Activated CD4-positive, alpha-beta T cell treated with anti-CD3 and anti-CD28 coated beads, Interleukin-2, amount 50 U/mL, for 16 hours (primary cell): ENCODE measurements at regions not wholly inside any gene's neighbourhood (a gene's known extent, or its start where the extent isn't known, plus 50 kb on each side); places are given as distances from the start of the nearest gene placed in this dataset.
"Not testable (repeated sequence)": the region's sequence is repeated elsewhere in the genome, so short reads cannot be mapped to it uniquely, and the experiment has no call there.

Experiments
- DNase-seq: peaks from one replicate; pipeline ENCODE4 v3.0.0-alpha.2; 2020

DNA sequence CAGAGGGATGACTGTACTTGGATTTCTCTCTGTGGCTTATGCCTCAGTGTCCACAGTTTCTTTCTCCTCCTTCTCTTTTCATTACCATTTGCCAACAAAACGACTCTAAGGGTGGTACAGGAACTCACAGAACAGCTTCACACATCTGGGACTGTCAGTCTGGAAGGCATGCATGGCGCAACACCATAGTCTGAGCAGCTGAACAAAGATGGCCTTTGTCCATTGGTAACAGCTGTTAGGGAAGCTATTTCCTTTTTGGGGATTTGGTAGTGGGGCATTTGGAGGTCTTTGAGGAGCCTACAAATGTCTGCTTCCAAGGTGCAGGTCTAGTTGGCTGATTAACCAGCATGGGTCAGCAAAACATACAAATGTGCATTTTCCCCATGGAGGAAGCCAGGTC, 81.4 kb upstream of the PCDH8 start:
- DNase-seq: no peak

DNA sequence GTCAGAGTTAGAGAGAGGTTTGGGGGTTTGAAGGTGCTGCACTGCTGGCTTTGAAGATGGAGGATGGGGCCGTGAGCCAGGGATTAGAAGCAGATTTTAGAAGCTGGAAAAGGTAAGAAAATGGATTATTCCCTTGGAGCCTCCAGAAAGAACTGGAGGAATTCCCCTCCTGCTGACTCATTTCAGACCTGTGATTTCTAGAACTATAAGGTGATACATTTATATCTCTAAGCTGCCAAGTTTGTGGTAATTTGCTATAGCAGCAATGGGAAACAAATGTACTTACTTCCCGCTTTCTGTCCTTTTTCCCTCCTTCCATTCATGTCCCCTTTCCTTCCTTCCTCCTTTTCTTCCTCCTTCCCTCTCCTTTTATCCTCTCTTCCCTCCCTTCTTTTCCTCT, 78.5 kb upstream of the PCDH8 start:
- DNase-seq: no peak

GRCh38 chr13:52925775-52926285, 77.4 kb upstream of the PCDH8 start:
- DNase-seq: no peak

DNA sequence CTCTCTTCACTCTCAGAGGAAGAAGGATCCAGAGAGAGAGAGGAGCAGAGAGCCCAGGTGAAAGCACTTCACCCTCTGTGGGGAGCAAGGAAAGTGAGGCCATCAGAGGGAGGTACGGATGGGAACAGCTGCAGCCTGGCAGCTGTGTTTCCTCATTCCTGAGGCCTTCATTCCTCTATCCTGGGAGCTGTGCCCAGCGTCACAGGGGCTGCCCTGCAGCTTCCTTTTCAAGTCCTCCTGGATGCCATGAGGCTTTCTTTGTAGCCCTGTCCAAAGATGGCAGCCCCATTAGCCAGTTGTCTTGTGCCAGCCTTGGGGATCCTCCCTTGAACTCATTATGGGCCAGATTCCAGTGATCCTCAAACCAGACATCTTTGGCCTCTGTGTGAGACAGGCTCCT, 76.8 kb upstream of the PCDH8 start:
- DNase-seq: no peak

DNA sequence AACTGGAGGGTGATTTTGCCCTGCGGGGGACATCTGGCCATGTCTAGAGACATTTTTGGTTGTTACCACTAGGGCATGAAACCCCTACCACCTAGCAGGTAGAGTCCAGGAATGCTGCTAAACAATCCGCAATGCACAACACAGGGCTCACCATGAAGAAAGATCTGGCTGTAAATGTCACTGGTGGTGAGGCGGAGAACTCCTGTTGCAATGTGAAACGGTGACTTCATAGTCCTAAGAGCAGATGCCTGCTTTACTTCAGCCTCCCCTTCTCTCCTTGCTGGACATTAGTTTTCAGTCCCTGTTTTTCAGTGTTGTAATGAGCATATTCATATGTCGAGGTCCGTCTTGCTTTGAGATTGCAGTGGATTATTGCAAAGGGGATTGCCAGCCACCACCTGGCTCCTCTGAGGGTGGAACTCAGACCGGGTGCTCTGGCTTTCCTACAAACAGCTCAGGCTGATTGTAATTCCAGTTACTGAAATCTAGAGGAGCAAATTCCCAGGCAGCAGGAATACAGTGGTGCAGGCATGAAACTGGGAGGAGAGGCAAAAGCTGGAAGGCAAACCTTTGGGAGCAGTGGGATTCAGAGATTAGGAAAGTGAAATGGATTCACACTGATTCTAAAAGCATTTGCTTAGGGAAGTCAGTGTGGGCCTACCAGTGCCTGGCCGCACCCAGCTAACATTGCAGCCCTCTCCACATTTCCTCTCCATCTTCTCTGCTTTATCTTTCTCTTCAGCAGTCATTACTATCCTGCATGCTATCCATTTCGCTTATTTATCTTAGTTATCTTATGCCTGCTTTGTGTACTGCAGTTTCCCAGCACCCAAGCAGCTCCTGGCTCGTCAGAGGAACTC, 76.1 kb upstream of the PCDH8 start:
- no peak for DNase-seq

- DNase-seq: no peak
These were observed 74.5 kb upstream of the PCDH8 start for GRCh38 chr13:52922961-52923360.

DNA sequence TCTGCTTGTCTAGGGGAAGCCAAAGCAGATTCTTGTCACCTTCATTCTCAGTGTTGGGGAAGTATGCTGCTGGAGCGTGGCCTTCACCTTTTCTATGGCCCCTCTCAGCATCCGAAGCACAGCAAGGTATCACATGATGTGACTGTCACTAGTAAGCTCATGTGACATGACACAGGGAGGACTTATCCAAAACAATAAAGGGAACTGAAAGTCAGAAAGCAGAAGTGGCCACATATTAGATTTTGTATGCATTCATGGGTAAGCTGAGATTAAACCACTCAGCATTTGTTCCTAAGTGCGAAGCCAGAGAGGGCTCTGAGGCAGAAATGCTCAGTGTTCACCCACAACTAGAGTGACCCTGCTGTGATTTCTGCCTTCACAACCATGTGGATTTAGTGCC, 72.8 kb upstream of the PCDH8 start:
- DNase-seq: no peak

DNA sequence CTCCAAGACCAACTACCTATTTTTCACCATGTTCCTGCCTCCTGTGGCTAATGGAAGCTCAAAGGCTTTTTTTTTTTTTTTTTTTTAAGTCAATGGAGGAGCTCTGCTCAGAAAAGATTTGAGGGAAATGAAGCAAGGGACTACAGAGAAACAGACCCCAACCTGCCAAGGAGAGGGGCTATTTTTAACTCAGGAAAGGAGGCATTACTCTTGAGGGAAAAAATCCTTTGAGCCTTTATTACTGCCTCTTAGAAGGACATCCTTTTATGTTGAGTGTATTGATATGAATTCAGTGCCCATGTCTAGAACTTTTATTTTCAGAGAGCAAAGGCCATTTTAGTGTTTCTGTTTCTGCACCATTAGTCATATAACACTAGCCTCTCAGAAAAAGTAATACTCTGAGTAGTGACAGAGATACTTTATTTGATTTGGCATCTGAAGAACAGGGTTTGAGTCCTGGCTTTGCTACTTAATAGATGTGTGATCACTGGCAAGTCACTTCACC, 68.1 kb upstream of the PCDH8 start:
- DNase-seq: no peak

DNA sequence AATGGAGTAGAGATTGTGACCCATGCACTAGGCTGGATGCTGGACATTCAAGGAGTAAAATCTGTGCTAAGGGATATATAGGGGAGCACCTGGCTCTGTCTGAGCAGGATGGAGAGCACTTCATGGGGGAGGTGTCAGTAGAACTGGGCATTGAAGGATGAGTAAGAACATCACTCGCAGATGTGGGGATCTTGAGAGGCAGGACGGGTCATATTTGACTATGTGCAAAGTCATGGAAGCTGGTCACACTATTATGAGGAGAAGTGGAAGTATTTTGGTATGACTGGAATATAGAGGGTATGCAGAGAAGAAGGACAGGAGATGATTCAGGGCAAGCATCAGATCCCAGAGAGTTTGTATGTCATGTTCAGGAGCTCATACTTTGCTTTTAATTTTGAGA, 62.9 kb upstream of the PCDH8 start:
- DNase-seq: no peak

DNA sequence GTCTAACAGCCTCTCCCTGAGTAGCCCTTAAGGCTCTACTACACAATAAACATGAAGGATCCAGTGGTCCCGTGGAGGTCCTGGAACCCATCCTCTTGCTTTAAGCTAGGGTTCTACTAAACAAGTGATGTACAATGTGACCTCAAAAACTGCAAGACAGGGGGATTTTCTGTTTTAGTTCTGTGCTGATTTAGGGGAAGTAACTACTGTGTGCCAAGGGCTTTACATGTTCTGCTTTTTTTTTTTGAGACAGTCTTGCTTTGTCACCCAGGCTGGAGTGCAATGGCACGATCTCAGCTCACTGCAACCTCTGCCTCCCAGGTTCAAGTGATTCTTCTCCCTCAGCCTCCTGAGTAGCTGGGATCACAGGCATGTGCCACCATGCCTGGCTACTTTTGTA, 61.9 kb upstream of the PCDH8 start:
- not testable (repeated sequence) for DNase-seq

- no peak for DNase-seq
These were observed 57.9 kb upstream of the PCDH8 start for GRCh38 chr13:52906122-52906903.

- DNase-seq: no peak
These were observed 57.3 kb upstream of the PCDH8 start for GRCh38 chr13:52905701-52906100.

DNA sequence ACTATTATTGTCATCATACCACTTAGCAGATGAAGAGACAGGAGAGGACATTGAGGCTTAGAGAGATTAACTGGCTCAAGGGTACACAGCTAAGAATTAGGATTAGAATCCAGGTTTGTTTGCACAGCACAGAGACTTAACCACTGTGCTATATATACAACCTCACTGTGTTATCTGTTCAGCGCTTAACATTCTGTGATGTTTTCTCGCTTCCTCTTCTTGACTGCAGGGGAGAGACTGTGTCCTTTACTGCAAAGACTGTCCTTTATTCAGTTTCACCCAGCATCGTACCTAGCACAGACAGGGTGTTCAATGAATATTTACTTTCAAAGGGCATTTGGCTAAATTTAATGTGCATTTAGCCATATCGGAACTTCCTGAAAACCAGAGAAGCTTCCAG, 54.9 kb upstream of the PCDH8 start:
- no peak for DNase-seq

DNA sequence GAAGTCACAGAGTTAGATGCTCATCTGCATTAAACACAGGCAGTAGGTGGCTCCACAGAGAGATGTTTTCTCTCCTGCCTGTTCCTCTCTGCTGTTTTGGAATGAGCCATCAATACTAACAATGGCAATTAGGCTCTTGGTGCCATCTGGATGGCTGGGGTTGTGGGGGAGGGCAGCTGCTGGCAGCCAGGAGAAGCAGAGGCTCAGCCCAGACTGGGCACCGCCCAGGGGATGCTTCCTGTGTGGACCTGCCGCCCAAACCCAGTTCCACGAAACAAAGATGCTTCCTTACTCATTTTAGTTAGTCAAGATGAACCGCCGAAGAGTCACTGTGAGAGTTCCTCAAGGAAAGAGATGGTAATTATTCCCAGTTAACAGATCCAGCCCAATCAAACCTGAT, 50.8 kb upstream of the PCDH8 start:
- no peak for DNase-seq
